ENCODE measurements at regions not wholly inside any gene's neighbourhood (a gene's known extent, or its start where the extent isn't known, plus 50 kb on each side); places are given as distances from the start of the nearest gene placed in this dataset.

- no peak for DNase-seq (ENCODE audit: low read depth)
- no peak overlapping the region for H3K4me3 ChIP-seq (ENCODE audit: low read depth, low read length)
- TF ChIP-seq CTCF (IDR thresholded peaks at IDR 0.05; ENCODE audit: low read depth, low read length, missing control alignments) = no peak
Measured at GRCh38 chr1:165010418-165011070, 346.0 kb downstream of the LMX1A start.

GRCh38 chr1:165006831-165007230 lies 349.7 kb downstream of the LMX1A start:
- no peak for TF ChIP-seq CTCF (IDR thresholded peaks at IDR 0.05; ENCODE audit: low read depth, low read length, missing control alignments)
- H3K4me3 ChIP-seq (ENCODE audit: low read depth, low read length) = no peak overlapping the region
- no peak for DNase-seq (ENCODE audit: low read depth)

GRCh38 chr1:164999146-164999545 lies 357.4 kb downstream of the LMX1A start:
- no peak for TF ChIP-seq CTCF (IDR thresholded peaks at IDR 0.05; ENCODE audit: low read depth, low read length, missing control alignments)
- H3K4me3 ChIP-seq (ENCODE audit: low read depth, low read length) = no peak overlapping the region
- DNase-seq (ENCODE audit: low read depth) = no peak

GRCh38 chr1:164991763-164992314 lies 364.7 kb downstream of the LMX1A start:
- no peak overlapping the region for H3K4me3 ChIP-seq (ENCODE audit: low read depth, low read length)
- TF ChIP-seq CTCF (IDR thresholded peaks at IDR 0.05; ENCODE audit: low read depth, low read length, missing control alignments) = no peak
- DNase-seq (ENCODE audit: low read depth) = no peak

- no peak for DNase-seq (ENCODE audit: low read depth)
- H3K4me3 ChIP-seq (ENCODE audit: low read depth, low read length) = no peak overlapping the region
- no peak for TF ChIP-seq CTCF (IDR thresholded peaks at IDR 0.05; ENCODE audit: low read depth, low read length, missing control alignments)
Measured at GRCh38 chr1:164983023-164983650, 373.4 kb downstream of the LMX1A start.

GRCh38 chr1:164982545-164982944 lies 374.0 kb downstream of the LMX1A start:
- H3K4me3 ChIP-seq (ENCODE audit: low read depth, low read length) = no peak overlapping the region
- DNase-seq (ENCODE audit: low read depth) = no peak
- no peak for TF ChIP-seq CTCF (IDR thresholded peaks at IDR 0.05; ENCODE audit: low read depth, low read length, missing control alignments)
